Islet precursor cell (in vitro differentiated cells): ENCODE measurements at regions not wholly inside any gene's neighbourhood (a gene's known extent, or its start where the extent isn't known, plus 50 kb on each side); places are given as distances from the start of the nearest gene placed in this dataset.

Experiments used
- DNase-seq: peaks from one replicate; pipeline ENCODE4 v3.0.0-alpha.2; 2018

- no peak for DNase-seq
These were observed 259.1 kb downstream of the PDHA2 start for GRCh38 chr4:96099031-96099430.

DNA sequence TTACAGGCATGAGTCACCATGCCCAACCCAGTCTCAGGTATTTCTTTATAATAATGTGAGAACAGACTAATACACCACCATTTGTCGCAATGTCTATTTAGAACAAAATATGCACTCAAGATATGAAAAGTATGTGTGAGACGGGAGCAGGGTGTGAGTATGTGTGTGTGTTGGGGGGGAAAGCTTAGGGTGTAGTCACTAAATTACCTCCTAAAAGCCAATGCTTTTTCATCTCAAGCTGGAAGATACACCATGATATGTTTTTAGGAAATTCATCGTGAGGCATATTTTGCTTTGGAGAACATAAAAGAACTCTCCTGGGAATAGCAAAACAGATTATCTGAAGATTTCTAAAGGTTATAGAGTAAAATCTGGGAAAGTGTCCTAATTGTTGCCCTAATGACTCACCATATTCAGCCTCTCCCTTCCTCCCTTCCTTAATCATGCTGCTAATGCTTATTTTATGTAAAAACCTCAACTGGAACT is 262.7 kb downstream of the PDHA2 start:
- DNase-seq, result no peak

GRCh38 chr4:96103086-96103485 is 263.2 kb downstream of the PDHA2 start:
- DNase-seq, result no peak

GRCh38 chr4:96108146-96108545 is 268.3 kb downstream of the PDHA2 start:
- DNase-seq, result no peak

GRCh38 chr4:96112631-96113030 is 272.7 kb downstream of the PDHA2 start:
- no peak for DNase-seq

DNA sequence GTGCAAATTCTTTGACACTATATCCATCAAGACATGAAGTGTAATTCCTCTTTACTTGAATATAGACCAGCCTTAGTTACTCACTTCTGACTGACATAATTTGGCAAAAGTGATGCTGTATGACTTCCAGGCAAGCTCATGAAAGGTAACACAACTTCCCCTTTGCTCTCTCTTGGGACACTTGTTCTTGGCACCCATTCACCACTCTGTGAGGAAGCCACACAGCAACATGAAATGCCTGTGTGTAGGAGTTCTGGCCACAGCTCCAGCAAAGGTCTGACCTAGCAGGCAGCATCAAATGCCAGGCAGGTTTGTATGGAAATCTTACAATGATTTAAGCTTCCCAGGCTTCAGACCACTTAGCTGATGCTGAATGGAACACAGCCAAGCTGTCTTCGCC is 280.3 kb downstream of the PDHA2 start:
- no peak for DNase-seq

- DNase-seq, result no peak
These were observed 286.3 kb downstream of the PDHA2 start for GRCh38 chr4:96126227-96126626.

DNA sequence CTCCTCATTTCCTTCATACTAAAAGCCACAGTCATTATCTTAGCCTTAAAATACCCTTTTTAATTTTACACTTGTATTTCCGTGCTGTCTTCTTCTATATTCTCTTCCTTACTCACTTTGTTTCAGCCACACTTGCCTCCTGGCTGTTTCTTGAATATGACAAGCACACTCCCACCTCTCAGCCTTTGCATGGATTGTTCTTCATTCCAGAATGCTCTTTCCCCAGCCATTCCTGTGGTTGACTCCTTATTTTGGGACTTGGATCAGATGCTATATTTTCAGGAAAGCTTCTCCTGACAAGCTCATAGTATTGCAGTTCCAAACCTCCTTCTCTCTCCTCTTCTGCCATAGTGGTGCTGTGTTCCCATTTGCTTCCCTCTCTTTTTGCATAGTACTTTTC is 291.3 kb downstream of the PDHA2 start:
- DNase-seq, result no peak

GRCh38 chr4:96134806-96135205 is 294.9 kb downstream of the PDHA2 start:
- no peak for DNase-seq

DNA sequence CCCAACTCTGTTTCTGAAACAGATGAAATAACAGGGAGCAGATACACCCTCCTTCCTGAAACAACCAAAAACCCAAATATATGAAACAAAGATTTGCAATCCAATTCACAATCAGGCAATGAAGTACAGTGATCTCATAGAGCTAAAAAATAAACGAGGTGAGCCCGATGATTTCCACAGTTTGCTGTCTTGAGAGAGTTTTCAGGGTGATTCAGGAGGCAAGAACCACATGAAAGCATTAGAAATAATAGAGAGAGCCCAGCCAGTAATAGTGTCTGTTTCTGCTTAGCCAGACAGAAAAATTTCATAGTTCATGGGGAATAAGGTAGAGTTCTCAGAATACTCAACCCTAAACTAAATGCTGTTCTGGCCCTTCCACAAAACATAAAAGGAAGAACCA is 296.2 kb downstream of the PDHA2 start:
- DNase-seq, result no peak

- no peak for DNase-seq
These were observed 299.5 kb downstream of the PDHA2 start for GRCh38 chr4:96139251-96139929.

DNA sequence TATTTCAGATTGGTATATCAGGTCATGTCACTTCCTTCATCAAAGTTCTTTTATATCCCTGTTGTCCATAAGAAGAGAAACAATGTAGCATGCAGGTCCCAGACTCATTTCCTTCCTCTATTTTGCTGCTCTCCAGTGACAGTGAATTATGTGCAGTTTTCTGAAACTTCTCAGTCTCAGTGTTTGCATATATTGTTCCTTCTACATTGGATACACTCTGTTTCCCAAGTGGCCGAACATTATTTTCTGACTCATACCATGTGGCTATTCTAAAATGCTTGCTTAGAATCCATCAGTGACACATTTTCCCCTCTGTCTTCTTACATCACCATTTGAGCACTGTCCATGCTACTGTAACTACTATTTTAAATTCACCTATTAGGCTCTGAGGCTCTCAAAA is 305.7 kb downstream of the PDHA2 start:
- DNase-seq, result no peak

GRCh38 chr4:96146686-96147085 is 306.8 kb downstream of the PDHA2 start:
- DNase-seq, result no peak

- DNase-seq, result no peak
These were observed 310.0 kb downstream of the PDHA2 start for GRCh38 chr4:96149894-96150293.

DNA sequence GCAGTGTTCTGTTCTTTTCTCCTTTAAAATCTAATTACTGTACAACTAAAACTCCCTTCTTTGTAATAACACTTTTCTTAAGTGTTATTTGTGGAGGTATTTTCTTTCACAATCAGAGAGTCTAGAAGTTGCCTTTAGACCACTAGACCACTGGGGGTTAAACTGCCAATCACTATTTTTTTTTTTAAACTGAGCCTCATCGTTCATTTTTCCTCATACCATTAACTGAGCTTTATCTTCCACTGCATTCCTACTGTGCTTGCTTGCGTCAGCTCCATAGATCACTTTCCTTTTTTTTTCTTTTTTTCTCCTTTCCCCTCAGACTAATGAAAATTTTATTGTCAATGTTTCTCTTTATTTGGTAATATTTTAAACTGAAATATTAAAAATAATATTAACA is 310.6 kb downstream of the PDHA2 start:
- no peak for DNase-seq

- DNase-seq, result no peak
These were observed 312.9 kb downstream of the PDHA2 start for GRCh38 chr4:96152824-96153223.

DNA sequence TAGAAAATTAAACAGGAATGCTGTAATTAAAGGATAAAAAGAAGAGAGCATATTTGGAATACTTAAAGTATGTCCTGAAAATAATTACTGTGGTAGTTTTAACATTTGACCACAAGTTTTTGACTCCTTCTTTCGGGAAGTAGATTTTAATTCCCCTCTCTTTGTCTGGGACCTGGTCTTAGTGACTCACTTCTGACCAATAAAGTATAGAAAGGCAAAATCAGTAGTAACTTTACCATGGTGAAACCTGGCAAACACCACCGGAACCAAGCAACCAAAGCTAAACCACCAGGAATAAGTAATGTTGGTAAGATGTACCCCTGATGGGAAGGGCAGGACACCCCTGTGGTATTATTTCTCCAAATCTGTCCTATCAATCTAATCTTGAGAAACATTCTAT is 314.8 kb downstream of the PDHA2 start:
- no peak for DNase-seq

DNA sequence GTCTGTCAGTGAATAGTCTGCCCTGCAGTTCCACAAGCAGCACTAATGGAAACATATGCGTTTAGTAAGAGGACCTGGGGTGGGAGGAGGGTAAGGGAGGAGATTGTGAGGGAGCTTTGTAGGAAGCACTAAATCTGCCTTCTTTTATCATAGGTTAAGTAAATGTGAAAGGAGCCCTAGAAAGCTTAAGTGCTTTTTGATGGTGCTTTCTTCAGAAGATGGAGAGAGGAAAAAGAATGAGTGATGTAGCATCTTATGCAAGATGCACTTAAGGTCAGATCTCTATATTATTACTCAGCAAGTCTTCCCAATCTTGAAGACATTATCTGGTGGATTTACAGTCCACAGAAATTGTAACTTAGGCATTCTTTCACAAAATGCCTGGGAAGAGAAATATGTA is 322.7 kb downstream of the PDHA2 start:
- no peak for DNase-seq

GRCh38 chr4:96164814-96165351 is 325.0 kb downstream of the PDHA2 start:
- no peak for DNase-seq

DNA sequence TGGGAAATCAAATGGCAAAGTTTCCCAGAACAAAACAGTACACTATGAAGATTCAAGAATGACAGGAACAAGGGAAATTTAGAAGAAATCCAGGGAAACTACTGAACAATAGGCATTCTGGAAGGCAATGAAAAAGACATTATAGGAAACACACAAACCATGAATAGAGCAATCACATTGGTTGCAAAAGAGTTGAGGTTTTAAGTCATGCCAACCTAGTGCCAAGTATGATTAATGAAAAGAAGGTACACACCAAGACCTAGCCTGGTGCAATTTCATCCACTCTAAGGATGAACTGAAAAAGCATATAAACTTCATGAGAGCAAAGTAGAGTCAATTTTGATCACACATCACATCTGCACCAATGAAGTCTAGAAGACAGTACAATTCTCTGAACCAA is 326.9 kb downstream of the PDHA2 start:
- no peak for DNase-seq

- DNase-seq, result no peak
These were observed 330.3 kb downstream of the PDHA2 start for GRCh38 chr4:96170198-96170597.

DNA sequence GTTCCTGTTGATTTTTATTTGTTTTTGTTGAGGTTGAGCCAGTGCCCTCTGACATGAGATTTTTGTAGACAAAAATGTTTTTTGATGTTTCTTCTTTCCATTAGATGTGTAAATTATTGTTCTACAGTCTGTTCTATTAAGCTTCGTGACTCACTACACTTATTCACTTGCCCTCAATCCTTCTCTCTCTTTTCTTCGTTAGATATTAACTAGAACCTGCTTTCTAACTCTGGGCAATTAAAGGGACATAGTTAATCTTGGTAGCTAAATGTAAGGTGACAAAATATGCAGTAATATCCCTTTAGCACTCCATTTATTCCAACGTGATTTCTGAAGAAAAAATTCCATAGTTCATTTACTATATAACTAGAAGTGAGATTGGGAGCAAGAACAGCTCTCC is 333.9 kb downstream of the PDHA2 start:
- no peak for DNase-seq

GRCh38 chr4:96175871-96176270 is 336.0 kb downstream of the PDHA2 start:
- DNase-seq, result no peak

- no peak for DNase-seq
These were observed 343.7 kb downstream of the PDHA2 start for GRCh38 chr4:96183611-96184010.

GRCh38 chr4:96186593-96186992 is 346.7 kb downstream of the PDHA2 start:
- no peak for DNase-seq
